ENCODE measurements at regions not wholly inside any gene's neighbourhood (a gene's known extent, or its start where the extent isn't known, plus 50 kb on each side); places are given as distances from the start of the nearest gene placed in this dataset.

DNA sequence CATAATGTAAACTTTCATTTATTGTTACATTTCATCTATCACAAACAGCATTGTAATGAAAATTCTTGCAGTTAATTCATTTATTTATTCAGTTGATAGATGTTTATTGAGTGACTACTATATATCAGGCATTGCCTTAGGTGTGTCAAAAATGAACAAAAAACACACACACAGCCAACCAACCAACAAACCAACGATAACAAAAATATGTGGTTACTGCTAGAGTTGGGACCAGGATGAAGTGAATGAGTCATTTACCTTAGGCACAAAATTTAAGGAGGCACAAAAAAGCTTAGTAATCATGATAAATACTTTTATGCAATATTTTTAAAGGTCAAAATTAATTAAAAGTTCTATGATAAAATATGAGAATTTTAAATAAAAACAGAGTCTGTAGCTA lies 223.4 kb downstream of the CSNK1G3 start:
- Histone ChIP-seq H3K9me3 (replicated peaks; ENCODE audit: control insufficient read depth, insufficient read depth, low read depth, low read length) (no peaks in the 10 kb centered on the region), H4K20me1 (replicated peaks; ENCODE audit: control insufficient read depth, insufficient read depth, low read length) (no peaks in the 10 kb centered on the region), H2AFZ (ENCODE audit: low read depth, low read length) (no peak overlapping the region), H3K36me3 (ENCODE audit: control insufficient read depth, insufficient read depth, low read length) (no peaks in the 10 kb centered on the region), H3K9me1 (ENCODE audit: control insufficient read depth, insufficient read depth, low read length) (no peaks in the 10 kb centered on the region), H3K9ac (ENCODE audit: insufficient read depth in 1 of 2, low read depth in 2 of 2, low read length in 2 of 2) (no peak overlapping the region), H3K4me1 (replicated peaks in 1 of 2; ENCODE audit: control insufficient read depth in 2 of 2, insufficient read depth in 2 of 2, low read length in 2 of 2) (no peaks in the 10 kb centered on the region), H3K79me2 (ENCODE audit: control insufficient read depth, insufficient read depth, low read length) (no peaks in the 10 kb centered on the region), H3K27me3 (ENCODE audit: control insufficient read depth in 2 of 2, insufficient read depth in 2 of 2, low read length in 2 of 2) (no peaks in the 10 kb centered on the region), H3K27ac (ENCODE audit: extremely low read depth, low read depth, low read length) (no peak overlapping the region), H3K4me3 (no peak overlapping the region), H3K4me2 (ENCODE audit: insufficient read depth, low read length) (no peak overlapping the region)
- POLR2A ChIA-PET = no interaction called here
- TF ChIP-seq, protein P1, sequence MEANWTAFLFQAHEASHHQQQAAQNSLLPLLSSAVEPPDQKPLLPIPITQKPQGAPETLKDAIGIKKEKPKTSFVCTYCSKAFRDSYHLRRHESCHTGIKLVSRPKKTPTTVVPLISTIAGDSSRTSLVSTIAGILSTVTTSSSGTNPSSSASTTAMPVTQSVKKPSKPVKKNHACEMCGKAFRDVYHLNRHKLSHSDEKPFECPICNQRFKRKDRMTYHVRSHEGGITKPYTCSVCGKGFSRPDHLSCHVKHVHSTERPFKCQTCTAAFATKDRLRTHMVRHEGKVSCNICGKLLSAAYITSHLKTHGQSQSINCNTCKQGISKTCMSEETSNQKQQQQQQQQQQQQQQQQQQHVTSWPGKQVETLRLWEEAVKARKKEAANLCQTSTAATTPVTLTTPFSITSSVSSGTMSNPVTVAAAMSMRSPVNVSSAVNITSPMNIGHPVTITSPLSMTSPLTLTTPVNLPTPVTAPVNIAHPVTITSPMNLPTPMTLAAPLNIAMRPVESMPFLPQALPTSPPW (CRISPR knock-in tag; IDR thresholded peaks at IDR 0.05) = no peak
- no peak for TF ChIP-seq YY1 (IDR thresholded peaks at IDR 0.05; ENCODE audit: borderline replicate concordance in 1 of 3, control insufficient read depth in 1 of 3, extremely low read depth in 1 of 3, insufficient read depth in 3 of 3, insufficient read length in 1 of 3, insufficient replicate concordance in 2 of 3, low read depth in 1 of 3, low read length in 2 of 3)
- TF ChIP-seq MTA3 (IDR thresholded peaks at IDR 0.05; ENCODE audit: borderline replicate concordance) = no peak
- TF ChIP-seq TBL1XR1 (IDR thresholded peaks at IDR 0.05; ENCODE audit: low read length in 2 of 2) = no peak
- TF ChIP-seq FOS (IDR thresholded peaks at IDR 0.05; ENCODE audit: extremely low read depth, insufficient read length) = no peak
- TF ChIP-seq XRCC5 (IDR thresholded peaks at IDR 0.05; ENCODE audit: low read depth, low read length) = no peak
- in situ Hi-C loops (cut with MboI) = no loop called here
- ATAC-seq (no peak), FAIRE-seq (no peak), DNase-seq (ENCODE audit: extremely low read depth in 1 of 4, low spot score in 3 of 4) (no peak)
- CTCF ChIA-PET (ENCODE audit: low intra/inter-chr PET ratio) = no interaction called here
- BruUV-seq (replicated peaks) = no TSS peak
- 0% methylated on average over 1 of the region's 1 CpG for WGBS (ENCODE audit: insufficient coverage, low coverage, missing lambda C conversion rate)
- intact Hi-C loops (cut with micrococcal nuclease) = no loop called here

Data from K562 (cell line).